ENCODE measurements at regions not wholly inside any gene's neighbourhood (a gene's known extent, or its start where the extent isn't known, plus 50 kb on each side); places are given as distances from the start of the nearest gene placed in this dataset.

GRCh38 chrX:39157796-39158195, 356.5 kb downstream of the MID1IP1 start:
- no peak for DNase-seq
- Histone ChIP-seq H3K36me3 (replicated peaks; ENCODE audit: control insufficient read depth, insufficient read depth, low read length) (no peaks in the 10 kb centered on the region), H3K4me3 (ENCODE audit: insufficient read depth, low read depth, low read length) (no peak overlapping the region), H3K27me3 (ENCODE audit: control insufficient read depth, insufficient read depth, low read length) (peaks cover 4% of the 10 kb centered on the region)

GRCh38 chrX:39158801-39159657, 357.8 kb downstream of the MID1IP1 start:
- Histone ChIP-seq H3K4me3 (ENCODE audit: insufficient read depth, low read depth, low read length) (no peak overlapping the region), H3K36me3 (replicated peaks; ENCODE audit: control insufficient read depth, insufficient read depth, low read length) (no peaks in the 10 kb centered on the region), H3K27me3 (ENCODE audit: control insufficient read depth, insufficient read depth, low read length) (peaks cover 12% of the 10 kb centered on the region)
- DNase-seq: no peak

- DNase-seq: no peak
- Histone ChIP-seq H3K4me3 (ENCODE audit: insufficient read depth, low read depth, low read length) (no peak overlapping the region), H3K36me3 (replicated peaks; ENCODE audit: control insufficient read depth, insufficient read depth, low read length) (no peaks in the 10 kb centered on the region), H3K27me3 (ENCODE audit: control insufficient read depth, insufficient read depth, low read length) (peaks cover 12% of the 10 kb centered on the region)
Observed at GRCh38 chrX:39159921-39160507, 358.8 kb downstream of the MID1IP1 start.

GRCh38 chrX:39161611-39162255, 360.5 kb downstream of the MID1IP1 start:
- Histone ChIP-seq H3K36me3 (replicated peaks; ENCODE audit: control insufficient read depth, insufficient read depth, low read length) (no peaks in the 10 kb centered on the region), H3K4me3 (ENCODE audit: insufficient read depth, low read depth, low read length) (no peak overlapping the region), H3K27me3 (ENCODE audit: control insufficient read depth, insufficient read depth, low read length) (peaks cover 12% of the 10 kb centered on the region)
- DNase-seq: no peak

- Histone ChIP-seq H3K27me3 (ENCODE audit: control insufficient read depth, insufficient read depth, low read length) (peaks cover 12% of the 10 kb centered on the region), H3K36me3 (replicated peaks; ENCODE audit: control insufficient read depth, insufficient read depth, low read length) (no peaks in the 10 kb centered on the region), H3K4me3 (ENCODE audit: insufficient read depth, low read depth, low read length) (peak overlapping the region; percentile 28; the same call in 1 of the 2 replicates)
- peak; percentile 77 for DNase-seq
Observed at GRCh38 chrX:39162322-39162735, 361.1 kb downstream of the MID1IP1 start.

- no peak for DNase-seq
- no peak overlapping the region for H3K4me3 ChIP-seq (ENCODE audit: insufficient read depth, low read depth, low read length)
- no peaks in the 10 kb centered on the region for H3K36me3 ChIP-seq (replicated peaks; ENCODE audit: control insufficient read depth, insufficient read depth, low read length)
- H3K27me3 ChIP-seq (ENCODE audit: control insufficient read depth, insufficient read depth, low read length): peaks cover 12% of the 10 kb centered on the region
Observed at GRCh38 chrX:39163581-39164126, 362.4 kb downstream of the MID1IP1 start.

- no peak for DNase-seq
- H3K4me3 ChIP-seq (ENCODE audit: insufficient read depth, low read depth, low read length): no peak overlapping the region
- H3K27me3 ChIP-seq (ENCODE audit: control insufficient read depth, insufficient read depth, low read length): peaks cover 12% of the 10 kb centered on the region
- H3K36me3 ChIP-seq (replicated peaks; ENCODE audit: control insufficient read depth, insufficient read depth, low read length): no peaks in the 10 kb centered on the region
Observed at GRCh38 chrX:39164212-39164611, 363.0 kb downstream of the MID1IP1 start.

GRCh38 chrX:39165185-39165584, 363.9 kb downstream of the MID1IP1 start:
- H3K27me3 ChIP-seq (ENCODE audit: control insufficient read depth, insufficient read depth, low read length): peaks cover 12% of the 10 kb centered on the region
- no peak overlapping the region for H3K4me3 ChIP-seq (ENCODE audit: insufficient read depth, low read depth, low read length)
- H3K36me3 ChIP-seq (replicated peaks; ENCODE audit: control insufficient read depth, insufficient read depth, low read length): no peaks in the 10 kb centered on the region
- DNase-seq: no peak

GRCh38 chrX:39165773-39166172, 364.5 kb downstream of the MID1IP1 start:
- DNase-seq: no peak
- H3K27me3 ChIP-seq (ENCODE audit: control insufficient read depth, insufficient read depth, low read length): peaks cover 12% of the 10 kb centered on the region
- no peaks in the 10 kb centered on the region for H3K36me3 ChIP-seq (replicated peaks; ENCODE audit: control insufficient read depth, insufficient read depth, low read length)
- H3K4me3 ChIP-seq (ENCODE audit: insufficient read depth, low read depth, low read length): no peak overlapping the region

- H3K27me3 ChIP-seq (ENCODE audit: control insufficient read depth, insufficient read depth, low read length): peaks cover 8% of the 10 kb centered on the region
- DNase-seq: no peak
- no peaks in the 10 kb centered on the region for H3K36me3 ChIP-seq (replicated peaks; ENCODE audit: control insufficient read depth, insufficient read depth, low read length)
Observed at GRCh38 chrX:39167791-39168190, 366.5 kb downstream of the MID1IP1 start.

GRCh38 chrX:39168609-39169008, 367.4 kb downstream of the MID1IP1 start:
- Histone ChIP-seq H3K27me3 (ENCODE audit: control insufficient read depth, insufficient read depth, low read length) (peaks cover under 1% of the 10 kb centered on the region; the same call in 1 of the 2 replicates), H3K4me3 (ENCODE audit: insufficient read depth, low read depth, low read length) (no peak overlapping the region), H3K36me3 (replicated peaks; ENCODE audit: control insufficient read depth, insufficient read depth, low read length) (no peaks in the 10 kb centered on the region)
- DNase-seq: no peak

More at GRCh38 chrX:39167791-39168190, 366.5 kb downstream of the MID1IP1 start:
- H3K4me3 ChIP-seq (ENCODE audit: insufficient read depth, low read depth, low read length): no peak overlapping the region

- no peaks in the 10 kb centered on the region for H3K27me3 ChIP-seq (ENCODE audit: control insufficient read depth, insufficient read depth, low read length)
- no peaks in the 10 kb centered on the region for H3K36me3 ChIP-seq (replicated peaks; ENCODE audit: control insufficient read depth, insufficient read depth, low read length)
- no peak overlapping the region for H3K4me3 ChIP-seq (ENCODE audit: insufficient read depth, low read depth, low read length)
- no peak for DNase-seq
Observed at GRCh38 chrX:39169976-39170375, 368.7 kb downstream of the MID1IP1 start.

GRCh38 chrX:39170464-39170863, 369.2 kb downstream of the MID1IP1 start:
- no peak for DNase-seq
- Histone ChIP-seq H3K27me3 (ENCODE audit: control insufficient read depth, insufficient read depth, low read length) (no peaks in the 10 kb centered on the region), H3K4me3 (ENCODE audit: insufficient read depth, low read depth, low read length) (no peak overlapping the region), H3K36me3 (replicated peaks; ENCODE audit: control insufficient read depth, insufficient read depth, low read length) (no peaks in the 10 kb centered on the region)

GRCh38 chrX:39171686-39172085, 370.4 kb downstream of the MID1IP1 start:
- Histone ChIP-seq H3K27me3 (ENCODE audit: control insufficient read depth, insufficient read depth, low read length) (no peaks in the 10 kb centered on the region), H3K4me3 (ENCODE audit: insufficient read depth, low read depth, low read length) (no peak overlapping the region), H3K36me3 (replicated peaks; ENCODE audit: control insufficient read depth, insufficient read depth, low read length) (no peaks in the 10 kb centered on the region)
- no peak for DNase-seq

Data from H7 (cell line).